HUES48 (cell line): ENCODE measurements at regions not wholly inside any gene's neighbourhood (a gene's known extent, or its start where the extent isn't known, plus 50 kb on each side); places are given as distances from the start of the nearest gene placed in this dataset.
"Not testable (repeated sequence)": the region's sequence is repeated elsewhere in the genome, so short reads cannot be mapped to it uniquely, and the experiment has no call there.

Experiments
- H3K27ac ChIP-seq: one replicate; pipeline ENCODE4 v1.7.0; 2013; ENCODE audit warnings: low read depth, low read length, inconsistent platforms
- H3K27me3 ChIP-seq: 2 replicates; pipeline ENCODE4 v1.6.1; 2013; ENCODE audit warnings: mild to moderate bottlenecking, low read length; ENCODE audit not compliant: control insufficient read depth, insufficient read depth
- H3K36me3 ChIP-seq: 2 replicates; pipeline ENCODE4 v1.6.1; 2013; ENCODE audit warnings: low read length; ENCODE audit not compliant: control insufficient read depth, insufficient read depth
- H3K4me1 ChIP-seq: 2 replicates; pipeline ENCODE4 v1.6.1; 2013; ENCODE audit warnings: mild to moderate bottlenecking, low read length; ENCODE audit not compliant: control insufficient read depth, insufficient read depth
- H3K4me3 ChIP-seq: 2 replicates; pipeline ENCODE4 v1.5.1; 2013; ENCODE audit warnings: mild to moderate bottlenecking, low read depth, low read length
- H3K9ac ChIP-seq: 2 replicates; pipeline ENCODE4 v1.6.1; 2013; ENCODE audit warnings: mild to moderate bottlenecking, low read depth, low read length, moderate library complexity
- H3K9me3 ChIP-seq: 2 replicates; pipeline ENCODE4 v1.6.1; 2013; ENCODE audit warnings: low read length; ENCODE audit not compliant: control insufficient read depth, insufficient read depth

GRCh38 chrX:20718592-20719380 is 452.1 kb upstream of the RPS6KA3 start:
- Histone ChIP-seq H3K9me3 (peaks cover 10% of the 10 kb centered on the region; the same call in 1 of the 2 replicates), H3K9ac (peak overlapping the region; percentile 7; the same call in 1 of the 2 replicates), H3K4me3 (0 out of 2 replicates have a peak overlapping the region, but pooled peaks have one; percentile 16), H3K27me3 (no peaks in the 10 kb centered on the region), H3K4me1 (peaks cover 22% of the 10 kb centered on the region), H3K27ac (peak overlapping the region; percentile 85), H3K36me3 (no peaks in the 10 kb centered on the region)

- H3K9me3 ChIP-seq, result peaks cover 10% of the 10 kb centered on the region; the same call in 1 of the 2 replicates
Observed at GRCh38 chrX:20715176-20715575, 448.5 kb upstream of the RPS6KA3 start.

GRCh38 chrX:20712811-20713210 is 446.1 kb upstream of the RPS6KA3 start:
- H3K4me3 ChIP-seq, result no peak overlapping the region
- no peaks in the 10 kb centered on the region for H3K36me3 ChIP-seq
- no peak overlapping the region for H3K9ac ChIP-seq
- no peak overlapping the region for H3K27ac ChIP-seq
- no peaks in the 10 kb centered on the region for H3K27me3 ChIP-seq
- H3K4me1 ChIP-seq, result peaks cover 5% of the 10 kb centered on the region
- H3K9me3 ChIP-seq, result peaks cover 10% of the 10 kb centered on the region; the same call in 1 of the 2 replicates

More at GRCh38 chrX:20715176-20715575, 448.5 kb upstream of the RPS6KA3 start:
- Histone ChIP-seq H3K9ac (no peak overlapping the region), H3K27me3 (no peaks in the 10 kb centered on the region), H3K36me3 (no peaks in the 10 kb centered on the region), H3K4me1 (peaks cover 22% of the 10 kb centered on the region), H3K27ac (no peak overlapping the region), H3K4me3 (no peak overlapping the region)

GRCh38 chrX:20711366-20711765 is 444.7 kb upstream of the RPS6KA3 start:
- Histone ChIP-seq H3K9ac (no peak overlapping the region), H3K4me1 (no peaks in the 10 kb centered on the region), H3K9me3 (peaks cover 5% of the 10 kb centered on the region; the same call in 1 of the 2 replicates), H3K36me3 (no peaks in the 10 kb centered on the region), H3K4me3 (no peak overlapping the region), H3K27me3 (no peaks in the 10 kb centered on the region), H3K27ac (no peak overlapping the region)

- no peaks in the 10 kb centered on the region for H3K9me3 ChIP-seq
- no peak overlapping the region for H3K9ac ChIP-seq
- H3K27me3 ChIP-seq, result no peaks in the 10 kb centered on the region
- no peaks in the 10 kb centered on the region for H3K36me3 ChIP-seq
- H3K4me1 ChIP-seq, result no peaks in the 10 kb centered on the region
- no peak overlapping the region for H3K27ac ChIP-seq
- H3K4me3 ChIP-seq, result no peak overlapping the region
Observed at GRCh38 chrX:20693078-20693477, 426.4 kb upstream of the RPS6KA3 start.

- no peaks in the 10 kb centered on the region for H3K4me1 ChIP-seq
- no peaks in the 10 kb centered on the region for H3K36me3 ChIP-seq
- H3K9ac ChIP-seq, result no peak overlapping the region
Observed at GRCh38 chrX:20686256-20686655, 419.5 kb upstream of the RPS6KA3 start.

GRCh38 chrX:20685652-20686051 is 418.9 kb upstream of the RPS6KA3 start:
- Histone ChIP-seq H3K4me1 (no peaks in the 10 kb centered on the region), H3K9me3 (no peaks in the 10 kb centered on the region), H3K27ac (no peak overlapping the region), H3K9ac (no peak overlapping the region), H3K4me3 (no peak overlapping the region), H3K36me3 (no peaks in the 10 kb centered on the region), H3K27me3 (no peaks in the 10 kb centered on the region)

More at GRCh38 chrX:20686256-20686655, 419.5 kb upstream of the RPS6KA3 start:
- Histone ChIP-seq H3K4me3 (no peak overlapping the region), H3K27me3 (no peaks in the 10 kb centered on the region), H3K9me3 (no peaks in the 10 kb centered on the region), H3K27ac (peak overlapping the region; percentile 58)

- Histone ChIP-seq H3K9ac (no peak overlapping the region), H3K9me3 (no peaks in the 10 kb centered on the region), H3K4me3 (no peak overlapping the region), H3K27me3 (no peaks in the 10 kb centered on the region), H3K27ac (no peak overlapping the region), H3K4me1 (no peaks in the 10 kb centered on the region), H3K36me3 (no peaks in the 10 kb centered on the region)
Observed at GRCh38 chrX:20681683-20682082, 415.0 kb upstream of the RPS6KA3 start.

- Histone ChIP-seq H3K9me3 (no peaks in the 10 kb centered on the region), H3K27me3 (no peaks in the 10 kb centered on the region), H3K4me3 (no peak overlapping the region), H3K4me1 (no peaks in the 10 kb centered on the region), H3K27ac (no peak overlapping the region), H3K36me3 (no peaks in the 10 kb centered on the region), H3K9ac (no peak overlapping the region)
Observed at GRCh38 chrX:20680998-20681397, 414.3 kb upstream of the RPS6KA3 start.

GRCh38 chrX:20672476-20672875 is 405.8 kb upstream of the RPS6KA3 start:
- Histone ChIP-seq H3K27me3 (no peaks in the 10 kb centered on the region), H3K4me3 (no peak overlapping the region), H3K27ac (no peak overlapping the region), H3K9me3 (no peaks in the 10 kb centered on the region), H3K9ac (no peak overlapping the region), H3K36me3 (no peaks in the 10 kb centered on the region), H3K4me1 (no peaks in the 10 kb centered on the region)

GRCh38 chrX:20671746-20672145 is 405.0 kb upstream of the RPS6KA3 start:
- not testable (repeated sequence) for H3K4me3 ChIP-seq, H3K9me3 ChIP-seq, H3K27ac ChIP-seq, H3K27me3 ChIP-seq, H3K36me3 ChIP-seq, H3K9ac ChIP-seq, H3K4me1 ChIP-seq
